ENCODE measurements at regions not wholly inside any gene's neighbourhood (a gene's known extent, or its start where the extent isn't known, plus 50 kb on each side); places are given as distances from the start of the nearest gene placed in this dataset.

- no peaks in the 10 kb centered on the region for H3K9me3 Mint-ChIP-seq
Observed at GRCh38 chr6:145547594-145548335, 187.6 kb downstream of the EPM2A start.

DNA sequence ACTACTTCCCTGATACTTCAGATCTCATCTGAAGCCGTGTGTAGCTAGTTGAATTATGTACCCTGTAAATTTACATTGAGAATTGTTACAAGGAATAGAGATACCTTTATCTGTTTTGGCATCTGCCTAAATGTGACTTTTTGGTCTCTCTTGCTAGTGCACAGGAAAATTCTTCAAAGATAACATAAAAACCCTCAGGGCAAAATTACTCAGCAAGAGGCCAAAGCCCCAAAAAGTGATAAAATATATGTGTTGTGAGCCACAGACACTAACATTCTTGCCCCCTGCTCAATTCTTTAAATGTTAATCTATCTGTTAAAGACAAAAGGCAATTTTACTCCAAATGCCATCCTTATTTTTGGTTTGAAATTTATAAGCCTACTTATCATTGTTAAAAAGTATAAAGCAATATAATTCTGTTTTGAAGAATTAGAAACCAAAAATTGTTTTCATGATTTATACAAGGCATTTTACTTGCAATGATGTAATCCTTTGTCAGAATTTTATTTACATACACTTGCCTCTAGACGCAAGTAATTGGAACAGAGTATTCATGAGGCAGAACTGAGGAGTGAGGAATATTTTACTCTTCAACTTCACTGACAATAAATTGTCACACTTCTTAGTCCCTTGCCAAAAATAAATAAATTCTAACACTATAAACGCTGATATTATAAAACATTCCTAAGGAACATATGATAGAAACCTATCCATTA is 186.2 kb downstream of the EPM2A start:
- DNase-seq (no peak), ATAC-seq (ENCODE audit: poor library complexity) (no peak)
- ChIA-PET POLR2A (no interaction called here), CTCF (no interaction called here)
- no peaks in the 10 kb centered on the region for H3K27me3 ChIP-seq (ENCODE audit: control insufficient read depth in 1 of 2, insufficient read depth in 2 of 2, low read length in 2 of 2)
- no peaks in the 10 kb centered on the region for H3K4me1 Mint-ChIP-seq (ENCODE audit: low read depth)
- no peaks in the 10 kb centered on the region for H3K36me3 Mint-ChIP-seq (ENCODE audit: low read depth)
- H3K27ac ChIP-seq (ENCODE audit: low read depth in 1 of 2, low read length in 2 of 2) = no peak overlapping the region
- intact Hi-C loops (cut with DNase I, micrococcal nuclease) = no loop called here
- no peaks in the 10 kb centered on the region for H3K36me3 ChIP-seq (ENCODE audit: insufficient read depth, low read length)
- peaks cover 6% of the 10 kb centered on the region for H3K27me3 Mint-ChIP-seq
- no peaks in the 10 kb centered on the region for H3K9me3 ChIP-seq (ENCODE audit: control insufficient read depth in 1 of 2, insufficient read depth in 1 of 2, low read length in 2 of 2)
- H3K27ac Mint-ChIP-seq = no peak overlapping the region
- no peak overlapping the region for H3K4me3 Mint-ChIP-seq
- H3K9me3 Mint-ChIP-seq = no peaks in the 10 kb centered on the region
- H3K4me1 ChIP-seq (ENCODE audit: insufficient read depth, low read length) = no peaks in the 10 kb centered on the region
- no peak for TF ChIP-seq CTCF (IDR thresholded peaks at IDR 0.05)
- no peak overlapping the region for H3K4me3 ChIP-seq (ENCODE audit: low read length)

More at GRCh38 chr6:145547594-145548335, 187.6 kb downstream of the EPM2A start:
- DNase-seq = no peak
- Histone ChIP-seq H3K27ac (ENCODE audit: low read depth in 1 of 2, low read length in 2 of 2) (no peak overlapping the region), H3K9me3 (ENCODE audit: control insufficient read depth in 1 of 2, insufficient read depth in 1 of 2, low read length in 2 of 2) (no peaks in the 10 kb centered on the region), H3K4me1 (ENCODE audit: insufficient read depth, low read length) (no peaks in the 10 kb centered on the region), H3K27me3 (ENCODE audit: control insufficient read depth in 1 of 2, insufficient read depth in 2 of 2, low read length in 2 of 2) (no peaks in the 10 kb centered on the region), H3K4me3 (ENCODE audit: low read length) (no peak overlapping the region), H3K36me3 (ENCODE audit: insufficient read depth, low read length) (no peaks in the 10 kb centered on the region)
- Mint-ChIP-seq H3K27ac (no peak overlapping the region), H3K4me3 (no peak overlapping the region), H3K36me3 (ENCODE audit: low read depth) (no peaks in the 10 kb centered on the region), H3K4me1 (ENCODE audit: low read depth) (no peaks in the 10 kb centered on the region), H3K27me3 (peaks cover 6% of the 10 kb centered on the region)
- POLR2A ChIA-PET = no interaction called here
- intact Hi-C loops (cut with DNase I, micrococcal nuclease) = no loop called here
- ATAC-seq (ENCODE audit: poor library complexity) = no peak
- CTCF ChIA-PET = no interaction called here
- no peak for TF ChIP-seq CTCF (IDR thresholded peaks at IDR 0.05)

DNA sequence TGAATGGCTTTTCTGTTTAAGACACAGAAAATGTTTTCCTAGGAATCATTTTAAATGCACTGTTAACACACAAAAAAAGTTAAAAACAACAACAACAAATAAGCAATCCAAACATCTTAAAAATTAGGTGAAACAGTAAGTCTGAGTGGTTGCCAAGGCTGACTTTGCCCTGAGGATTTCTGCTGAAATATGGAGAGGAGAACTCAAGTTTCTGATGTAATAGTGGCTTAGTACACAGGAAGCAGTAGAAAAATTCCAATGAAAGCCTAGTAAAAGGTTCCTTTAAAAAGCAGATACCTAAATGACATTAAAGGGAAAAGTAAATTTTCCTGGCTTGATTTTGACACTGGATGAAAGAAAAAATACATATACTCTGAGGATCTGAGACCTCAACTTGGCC is 184.2 kb downstream of the EPM2A start:
- no peaks in the 10 kb centered on the region for H3K27me3 ChIP-seq (ENCODE audit: control insufficient read depth in 1 of 2, insufficient read depth in 2 of 2, low read length in 2 of 2)
- H3K36me3 ChIP-seq (ENCODE audit: insufficient read depth, low read length) = no peaks in the 10 kb centered on the region
- no peak overlapping the region for H3K4me3 ChIP-seq (ENCODE audit: low read length)
- Mint-ChIP-seq H3K27me3 (peaks cover 6% of the 10 kb centered on the region), H3K36me3 (ENCODE audit: low read depth) (no peaks in the 10 kb centered on the region), H3K4me3 (no peak overlapping the region), H3K4me1 (ENCODE audit: low read depth) (no peaks in the 10 kb centered on the region), H3K9me3 (no peaks in the 10 kb centered on the region), H3K27ac (no peak overlapping the region)
- no peak overlapping the region for H3K27ac ChIP-seq (ENCODE audit: low read depth in 1 of 2, low read length in 2 of 2)
- ATAC-seq (ENCODE audit: poor library complexity) = no peak
- H3K9me3 ChIP-seq (ENCODE audit: control insufficient read depth in 1 of 2, insufficient read depth in 1 of 2, low read length in 2 of 2) = no peaks in the 10 kb centered on the region
- intact Hi-C loops (cut with DNase I, micrococcal nuclease) = no loop called here
- no peak for DNase-seq
- ChIA-PET CTCF (no interaction called here), POLR2A (no interaction called here)
- TF ChIP-seq CTCF (IDR thresholded peaks at IDR 0.05) = no peak
- no peaks in the 10 kb centered on the region for H3K4me1 ChIP-seq (ENCODE audit: insufficient read depth, low read length)

Measured in CD4-positive, alpha-beta T cell (primary cell).